H1 (cell line): ENCODE measurements at regions not wholly inside any gene's neighbourhood (a gene's known extent, or its start where the extent isn't known, plus 50 kb on each side); places are given as distances from the start of the nearest gene placed in this dataset.

ENCODE experiments used
- CTCF ChIA-PET: fragments of 300-600 bp; sonication (Branson Sonifier 250); formaldehyde crosslinking; loops from one replicate; lab custom pipeline; 2021; ENCODE audit not compliant: partially characterized antibody; lab: Charles Lee
- POLR2A ChIA-PET: fragments of 300-600 bp; sonication (Branson Sonifier 250); formaldehyde crosslinking; loops from one replicate; lab custom pipeline; 2021; ENCODE audit warnings: inconsistent platforms; ENCODE audit not compliant: partially characterized antibody; lab: Charles Lee
- DNase-seq, 2 experiments: peaks; one replicate each; pipeline versions ENCODE4 v3.0.0 to v3.0.0-alpha.2; 2010 to 2022; ENCODE audit warnings: low spot score in 2 of 2, low read depth in 1 of 2, mixed read lengths in 1 of 2
- FAIRE-seq: peaks from 2 replicates; lab custom pipeline; 2011; peaks lifted over from hg19 to GRCh38; lab: Jason Lieb, UNC
- H2AFZ ChIP-seq: 2 replicates; pipeline ENCODE4 v1.8.1; 2012; ENCODE audit warnings: low read length, inconsistent platforms
- H2AK5ac ChIP-seq: 2 replicates; pipeline ENCODE4 v1.6.1; 2013; ENCODE audit warnings: low read depth, low read length
- H2BK120ac ChIP-seq: replicated peaks from 2 replicates; pipeline ENCODE3; 2013; ENCODE audit warnings: low read depth, low read length, inconsistent platforms
- H2BK12ac ChIP-seq: 2 replicates; pipeline ENCODE4 v1.6.1; 2013; ENCODE audit warnings: low read depth, low read length
- H2BK15ac ChIP-seq: 2 replicates; pipeline ENCODE4 v1.6.1; 2013; ENCODE audit warnings: low read length
- H2BK20ac ChIP-seq: 2 replicates; pipeline ENCODE4 v1.6.1; 2013; ENCODE audit warnings: low read length
- H2BK5ac ChIP-seq: 2 replicates; pipeline ENCODE4 v1.6.1; 2013; ENCODE audit warnings: low read depth, low read length
- H3K14ac ChIP-seq: 2 replicates; pipeline ENCODE4 v1.6.1; 2013; ENCODE audit warnings: inconsistent platforms; ENCODE audit not compliant: insufficient read length
- H3K18ac ChIP-seq: 2 replicates; pipeline ENCODE4 v1.6.1; 2013; ENCODE audit warnings: low read length; ENCODE audit errors: extremely low read depth
- H3K23ac ChIP-seq: 2 replicates; pipeline ENCODE4 v1.6.1; 2013; ENCODE audit warnings: inconsistent platforms; ENCODE audit not compliant: insufficient read length
- H3K23me2 ChIP-seq: 2 replicates; pipeline ENCODE4 v1.6.1; 2013; ENCODE audit warnings: low read depth, low read length
- H3K27ac ChIP-seq: 2 replicates; pipeline ENCODE4 v1.6.1; 2011; ENCODE audit warnings: low read depth, low read length, inconsistent platforms
- H3K27me3 ChIP-seq, 4 experiments: replicated peaks in 1 of 4; 1 replicate in 1 of 4; 2 replicates in 3 of 4; pipeline versions ENCODE4 v1.6.1 to v1.8.1; 2011 to 2013; ENCODE audit warnings: low read length in 3 of 4, mild to moderate bottlenecking in 3 of 4, inconsistent platforms in 2 of 4, mixed read lengths in 2 of 4, moderate library complexity in 1 of 4; ENCODE audit not compliant: control insufficient read depth in 3 of 4, insufficient read depth in 3 of 4; ENCODE audit errors: extremely low read depth in 1 of 4
- H3K36me3 ChIP-seq, 4 experiments: 2 replicates each; pipeline versions ENCODE4 v1.6.1 to v1.8.1; 2011 to 2013; ENCODE audit warnings: mild to moderate bottlenecking in 4 of 4, low read length in 3 of 4, moderate library complexity in 2 of 4, control low read depth in 1 of 4, inconsistent platforms in 1 of 4; ENCODE audit not compliant: insufficient read depth in 4 of 4, control insufficient read depth in 2 of 4
- H3K4ac ChIP-seq: replicated peaks from 2 replicates; pipeline ENCODE3; 2013; ENCODE audit warnings: low read length, low read depth, mixed read lengths, inconsistent platforms; ENCODE audit not compliant: insufficient read length
- H3K4me1 ChIP-seq, 4 experiments: replicated peaks in 1 of 4; 1 replicate in 1 of 4; 2 replicates in 3 of 4; pipeline versions ENCODE4 v1.6.1 to v1.8.1; 2011 to 2013; ENCODE audit warnings: low read length in 3 of 4, inconsistent platforms in 2 of 4, mixed read lengths in 1 of 4; ENCODE audit not compliant: insufficient read depth in 4 of 4, control insufficient read depth in 3 of 4
- H3K4me2 ChIP-seq, 2 experiments: 2 replicates each; pipeline versions ENCODE4 v1.6.1 to v1.8.1; 2011 to 2013; ENCODE audit warnings: low read depth in 2 of 2, low read length in 2 of 2, control low read depth in 1 of 2, inconsistent platforms in 1 of 2, mild to moderate bottlenecking in 1 of 2; ENCODE audit not compliant: insufficient read depth in 1 of 2
- H3K4me3 ChIP-seq, 4 experiments: fragments of 200-600, 300-600 bp in 1 of 4; sonication (generic), shearing (Covaris generic), sonication (Bioruptor Twin) in 1 of 4; 2 replicates each; pipeline versions ENCODE4 v1.5.1 to v1.8.1; 2011 to 2016; ENCODE audit warnings: low read length in 4 of 4, low read depth in 3 of 4, control low read depth in 2 of 4, inconsistent platforms in 2 of 4, mild to moderate bottlenecking in 2 of 4, mixed read lengths in 1 of 4, moderate library complexity in 1 of 4; ENCODE audit not compliant: insufficient read depth in 2 of 4; ENCODE audit errors: extremely low read depth in 1 of 4
- H3K56ac ChIP-seq: replicated peaks from 2 replicates; pipeline ENCODE3; 2013; ENCODE audit warnings: low read depth, mild to moderate bottlenecking, mixed read lengths, low read length, inconsistent platforms; ENCODE audit not compliant: insufficient read length
- H3K79me1 ChIP-seq: 2 replicates; pipeline ENCODE4 v1.6.1; 2013; ENCODE audit warnings: low read depth, low read length, control low read depth
- H3K79me2 ChIP-seq, 2 experiments: 2 replicates each; pipeline versions ENCODE4 v1.6.1 to v1.8.1; 2012 to 2013; ENCODE audit warnings: low read length in 2 of 2, mild to moderate bottlenecking in 2 of 2, inconsistent platforms in 1 of 2; ENCODE audit not compliant: insufficient read depth in 2 of 2, control insufficient read depth in 1 of 2
- H3K9ac ChIP-seq, 4 experiments: replicated peaks in 1 of 4; 1 replicate in 1 of 4; 2 replicates in 3 of 4; pipeline versions ENCODE4 v1.6.1 to v1.8.1; 2011 to 2013; ENCODE audit warnings: low read depth in 3 of 4, low read length in 3 of 4, control low read depth in 2 of 4, mild to moderate bottlenecking in 2 of 4, moderate library complexity in 2 of 4, inconsistent platforms in 1 of 4; ENCODE audit errors: extremely low read depth in 1 of 4
- H3K9me3 ChIP-seq, 2 experiments: 2 replicates each; pipeline versions ENCODE4 v1.6.1 to v1.8.1; 2012 to 2013; ENCODE audit warnings: mild to moderate bottlenecking in 2 of 2, moderate library complexity in 2 of 2, control low read depth in 1 of 2, inconsistent platforms in 1 of 2, low read depth in 1 of 2, low read length in 1 of 2, mixed read lengths in 1 of 2; ENCODE audit not compliant: insufficient read depth in 2 of 2
- H4K20me1 ChIP-seq, 2 experiments: replicated peaks in 1 of 2; 2 replicates each; pipeline versions ENCODE3 to v1.8.1; 2011 to 2013; ENCODE audit warnings: inconsistent platforms in 2 of 2, low read length in 2 of 2, mild to moderate bottlenecking in 1 of 2; ENCODE audit not compliant: insufficient read depth in 2 of 2, control insufficient read depth in 1 of 2
- H4K5ac ChIP-seq: 2 replicates; pipeline ENCODE4 v1.6.1; 2013; ENCODE audit warnings: low read length, low read depth, mixed read lengths, inconsistent platforms; ENCODE audit not compliant: insufficient read length
- H4K8ac ChIP-seq: 2 replicates; pipeline ENCODE4 v1.8.0; 2013; ENCODE audit warnings: mild to moderate bottlenecking, moderate library complexity, low read length, inconsistent platforms; ENCODE audit not compliant: insufficient read depth; ENCODE audit errors: extremely low read depth
- H4K91ac ChIP-seq: replicated peaks from 2 replicates; pipeline ENCODE3; 2013; ENCODE audit warnings: low read length, mixed read lengths, inconsistent platforms; ENCODE audit not compliant: insufficient read length
- BRCA1 ChIP-seq: IDR thresholded peaks from 2 replicates; pipeline ENCODE4 v1.6.1; 2012; ENCODE audit warnings: low read depth, low read length, improper control_type of control experiment
- CBX8 ChIP-seq: fragments of 300-800, 300-1000 bp; sonication (generic); IDR thresholded peaks from 2 replicates; pipeline ENCODE4 v1.7.1; 2016; ENCODE audit warnings: low read depth, low read length, borderline replicate concordance
- CHD2 ChIP-seq: IDR thresholded peaks from 2 replicates; pipeline ENCODE4 v1.6.1; 2012; ENCODE audit warnings: low read length, improper control_type of control experiment
- HDAC6 ChIP-seq: IDR thresholded peaks from one replicate; pipeline ENCODE4 v1.7.1; 2012; ENCODE audit warnings: low read depth, mild to moderate bottlenecking, inconsistent platforms, low read length, moderate library complexity
- JUN ChIP-seq: IDR thresholded peaks from 2 replicates; pipeline ENCODE4 v1.6.1; 2011; ENCODE audit warnings: low read depth, mild to moderate bottlenecking, improper control_type of control experiment, low read length
- KDM1A ChIP-seq: fragments of 200-600, 300-600 bp; sonication (generic); IDR thresholded peaks from 2 replicates; pipeline ENCODE4 v1.7.1; 2016; ENCODE audit warnings: mild to moderate bottlenecking, low read length, borderline replicate concordance
- MAX ChIP-seq: IDR thresholded peaks from 2 replicates; pipeline ENCODE4 v1.6.1; 2012; ENCODE audit warnings: inconsistent platforms
- POLR2AphosphoS5 ChIP-seq: IDR thresholded peaks from 2 replicates; pipeline ENCODE4 v1.6.1; 2011; ENCODE audit warnings: low read depth, low read length
- POU5F1 ChIP-seq: IDR thresholded peaks from 2 replicates; pipeline ENCODE4 v1.6.1; 2011; ENCODE audit warnings: low read depth, mild to moderate bottlenecking, low read length, moderate library complexity
- RXRA ChIP-seq: IDR thresholded peaks from 2 replicates; pipeline ENCODE4 v1.6.1; 2011; ENCODE audit warnings: low read depth, mild to moderate bottlenecking, low read length, moderate library complexity; ENCODE audit not compliant: insufficient read depth
- SIN3A ChIP-seq, 2 experiments: IDR thresholded peaks in 1 of 2; conservative IDR thresholded peaks in 1 of 2; 2 replicates each; pipeline ENCODE4 v1.6.1; 2011 to 2012; ENCODE audit warnings: low read length in 2 of 2, improper control_type of control experiment in 1 of 2, low read depth in 1 of 2, mild to moderate bottlenecking in 1 of 2
- TAF7 ChIP-seq: optimal IDR thresholded peaks from 2 replicates; pipeline ENCODE3; 2011; ENCODE audit warnings: low read depth, mild to moderate bottlenecking, inconsistent platforms, low read length, moderate library complexity, borderline replicate concordance
- TBP ChIP-seq: IDR thresholded peaks from 2 replicates; pipeline ENCODE4 v1.6.1; 2011; ENCODE audit warnings: low read depth, low read length, improper control_type of control experiment
- TCF12 ChIP-seq: IDR thresholded peaks from 2 replicates; pipeline ENCODE4 v1.6.1; 2011; ENCODE audit warnings: low read depth, mild to moderate bottlenecking, low read length
- WGBS, 2 experiments: shearing (Covaris generic) in 1 of 2; methylation state at CpG; one replicate each; pipeline versions ENCODE4 v1.1.6 to v1.1.7; 2013 to 2015; ENCODE audit warnings: low lambda C conversion rate in 2 of 2, mixed read lengths in 2 of 2, inconsistent platforms in 1 of 2, low coverage in 1 of 2, missing lambda C conversion rate in 1 of 2; ENCODE audit not compliant: insufficient replicate concordance in 2 of 2, insufficient coverage in 1 of 2, insufficient read length in 1 of 2; ENCODE audit errors: extremely low coverage in 1 of 2, missing lambda C conversion rate in 1 of 2; 5-methylcytosine and 5-hydroxymethylcytosine counted together
- TF ChIP-seq, protein P1 (sequence below): IDR thresholded peaks from 2 replicates; pipeline ENCODE4 v1.6.1; 2012; ENCODE audit warnings: inconsistent platforms

- FAIRE-seq: no peak
- Histone ChIP-seq H2AK5ac (no peak overlapping the region), H3K23ac (no peak overlapping the region), H3K23me2 (no peaks in the 10 kb centered on the region), H2BK20ac (no peak overlapping the region), H4K20me1 (no peaks in the 10 kb centered on the region), H2BK120ac (no peak overlapping the region), H2AFZ (no peak overlapping the region), H4K8ac (no peak overlapping the region), H3K18ac (no peak overlapping the region), H4K91ac (no peak overlapping the region), H3K9me3 (no peaks in the 10 kb centered on the region), H2BK15ac (no peak overlapping the region), H3K27me3 (no peaks in the 10 kb centered on the region), H2BK12ac (no peak overlapping the region; the same call in 1 of the 2 replicates), H3K14ac (no peak overlapping the region), H3K79me2 (no peaks in the 10 kb centered on the region), H3K4me2 (no peak overlapping the region), H4K5ac (no peak overlapping the region), H2BK5ac (no peak overlapping the region), H3K4me3 (no peak overlapping the region), H3K56ac (no peak overlapping the region), H3K9ac (no peak overlapping the region), H3K4ac (no peak overlapping the region), H3K36me3 (no peaks in the 10 kb centered on the region), H3K27ac (no peak overlapping the region), H3K79me1 (no peaks in the 10 kb centered on the region), H3K4me1 (peaks cover 3 to 13% (median 11%) of the 10 kb centered on the region in 4 experiments; a peak in 5 of 7 replicates)
- ChIA-PET POLR2A (no interaction called here), CTCF (interaction anchor here (0.7 to 1.0 kb wide), 2 partner anchors 12 to 91 kb away, joined by 3 read pairs; no protein-coding TSS in a partner anchor)
- WGBS, 2 experiments: 82% methylated on average over 1 of the region's 1 CpG; no CpG with 5 or more reads in 1 of the 2 experiments
- no peak for DNase-seq
- TF ChIP-seq JUN (no peak), HDAC6 (no peak), BRCA1 (no peak), CBX8 (no peak), POU5F1 (no peak), RXRA (no peak), TCF12 (no peak), MAX (no peak), POLR2AphosphoS5 (no peak), CHD2 (no peak), TBP (no peak), SIN3A (conservative IDR thresholded peaks at IDR 0.05 in 1 of 2, IDR thresholded peaks at IDR 0.05 in 1 of 2; ENCODE audit: low read depth in 1 of 2, low read length in 2 of 2) (no peak), TAF7 (no peak), KDM1A (no peak)
- TF ChIP-seq, protein P1, sequence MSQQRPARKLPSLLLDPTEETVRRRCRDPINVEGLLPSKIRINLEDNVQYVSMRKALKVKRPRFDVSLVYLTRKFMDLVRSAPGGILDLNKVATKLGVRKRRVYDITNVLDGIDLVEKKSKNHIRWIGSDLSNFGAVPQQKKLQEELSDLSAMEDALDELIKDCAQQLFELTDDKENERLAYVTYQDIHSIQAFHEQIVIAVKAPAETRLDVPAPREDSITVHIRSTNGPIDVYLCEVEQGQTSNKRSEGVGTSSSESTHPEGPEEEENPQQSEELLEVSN: no peak
These were observed 194.6 kb downstream of the KLF12 start for GRCh38 chr13:73939603-73940002.
